ENCODE measurements at regions not wholly inside any gene's neighbourhood (a gene's known extent, or its start where the extent isn't known, plus 50 kb on each side); places are given as distances from the start of the nearest gene placed in this dataset.

DNA sequence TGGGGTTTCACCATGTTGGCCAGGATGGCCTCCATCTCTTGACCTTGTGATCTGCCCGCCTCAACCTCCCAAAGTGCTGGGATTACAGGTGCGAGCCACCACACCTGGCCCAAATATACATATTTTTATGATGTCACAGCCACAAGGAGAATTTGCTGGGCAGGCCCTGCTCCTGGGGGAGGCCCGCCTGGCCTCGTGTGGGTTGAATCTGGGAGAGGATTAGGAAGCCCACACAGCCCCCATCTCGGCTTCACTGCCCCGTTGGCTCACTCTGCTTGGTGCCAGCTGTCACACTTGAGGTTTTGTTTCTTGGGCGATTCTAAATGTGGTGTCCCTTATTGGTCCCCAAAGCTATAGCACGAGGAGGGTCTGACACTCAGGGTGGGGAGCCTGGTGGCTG, 335.7 kb upstream of the AJAP1 start:
- no peak overlapping the region for H3K9ac ChIP-seq (ENCODE audit: low read depth, low read length)
- DNase-seq, result no peak
- H4K20me1 ChIP-seq (ENCODE audit: insufficient read depth, low read length), result no peaks in the 10 kb centered on the region
- no peaks in the 10 kb centered on the region for H3K4me1 ChIP-seq (ENCODE audit: insufficient read depth, low read length)
- H3K79me2 ChIP-seq (ENCODE audit: insufficient read depth, low read length), result no peaks in the 10 kb centered on the region
- no peak for ATAC-seq (ENCODE audit: insufficient read depth, low read depth)
- H3K9me3 ChIP-seq (ENCODE audit: insufficient read depth, low read length, severe bottlenecking), result peaks cover 7% of the 10 kb centered on the region
- H2AFZ ChIP-seq (ENCODE audit: low read depth, low read length), result no peak overlapping the region
- H3K36me3 ChIP-seq (ENCODE audit: insufficient read depth, low read length), result no peaks in the 10 kb centered on the region
- TF ChIP-seq CTCF (IDR thresholded peaks at IDR 0.05; ENCODE audit: borderline replicate concordance, extremely low read depth, low read length, poor library complexity, severe bottlenecking) (no peak), EZH2 (IDR thresholded peaks at IDR 0.05; ENCODE audit: borderline replicate concordance, low read depth, low read length, severe bottlenecking) (no peak)
- no peak overlapping the region for H3K4me2 ChIP-seq (ENCODE audit: insufficient read depth, low read length)
- H3K27ac ChIP-seq (ENCODE audit: low read length), result no peak overlapping the region
- H3K27me3 ChIP-seq (ENCODE audit: insufficient read depth, low read length, poor library complexity), result no peaks in the 10 kb centered on the region
- H3K4me3 ChIP-seq (ENCODE audit: low read depth in 1 of 2, low read length in 2 of 2), result no peak overlapping the region

- DNase-seq (no peak), ATAC-seq (ENCODE audit: insufficient read depth, low read depth) (no peak)
- Histone ChIP-seq H3K27me3 (ENCODE audit: insufficient read depth, low read length, poor library complexity) (no peaks in the 10 kb centered on the region), H3K4me1 (ENCODE audit: insufficient read depth, low read length) (no peaks in the 10 kb centered on the region), H3K36me3 (ENCODE audit: insufficient read depth, low read length) (no peaks in the 10 kb centered on the region), H3K79me2 (ENCODE audit: insufficient read depth, low read length) (no peaks in the 10 kb centered on the region), H2AFZ (ENCODE audit: low read depth, low read length) (no peak overlapping the region), H3K4me3 (ENCODE audit: low read depth in 1 of 2, low read length in 2 of 2) (no peak overlapping the region), H3K27ac (ENCODE audit: low read length) (no peak overlapping the region), H3K4me2 (ENCODE audit: insufficient read depth, low read length) (no peak overlapping the region), H4K20me1 (ENCODE audit: insufficient read depth, low read length) (no peaks in the 10 kb centered on the region), H3K9ac (ENCODE audit: low read depth, low read length) (no peak overlapping the region), H3K9me3 (ENCODE audit: insufficient read depth, low read length, severe bottlenecking) (no peaks in the 10 kb centered on the region)
- TF ChIP-seq EZH2 (IDR thresholded peaks at IDR 0.05; ENCODE audit: borderline replicate concordance, low read depth, low read length, severe bottlenecking) (no peak), CTCF (IDR thresholded peaks at IDR 0.05; ENCODE audit: borderline replicate concordance, extremely low read depth, low read length, poor library complexity, severe bottlenecking) (no peak)
These were observed 334.9 kb upstream of the AJAP1 start for GRCh38 chr1:4319496-4319895.

DNA sequence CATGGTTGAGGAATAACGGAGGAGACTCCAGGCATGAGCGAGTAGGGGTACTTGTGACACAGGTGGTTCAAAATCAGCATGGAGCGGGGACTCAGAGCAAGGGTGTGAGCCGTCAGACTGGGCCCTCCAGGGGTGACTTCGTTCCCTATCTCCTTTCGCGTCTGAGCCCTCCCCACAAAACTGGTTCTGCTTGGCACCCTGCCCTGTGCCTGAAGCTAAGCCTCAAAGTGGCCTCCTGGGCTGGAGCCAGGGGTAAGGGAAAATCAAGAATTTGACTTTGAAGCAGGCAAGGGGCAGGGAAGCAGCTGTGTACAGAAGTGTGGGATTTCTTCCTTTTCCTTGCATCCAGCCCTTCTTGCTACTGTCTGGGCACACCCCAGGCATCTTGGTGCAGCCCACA, 331.5 kb upstream of the AJAP1 start:
- no peak for TF ChIP-seq EZH2 (IDR thresholded peaks at IDR 0.05; ENCODE audit: borderline replicate concordance, low read depth, low read length, severe bottlenecking)
- H3K36me3 ChIP-seq (ENCODE audit: insufficient read depth, low read length), result no peaks in the 10 kb centered on the region
- no peaks in the 10 kb centered on the region for H4K20me1 ChIP-seq (ENCODE audit: insufficient read depth, low read length)
- no peak overlapping the region for H3K4me2 ChIP-seq (ENCODE audit: insufficient read depth, low read length)
- DNase-seq (no peak), ATAC-seq (ENCODE audit: insufficient read depth, low read depth) (no peak)
- no peaks in the 10 kb centered on the region for H3K27me3 ChIP-seq (ENCODE audit: insufficient read depth, low read length, poor library complexity)
- H3K79me2 ChIP-seq (ENCODE audit: insufficient read depth, low read length), result no peaks in the 10 kb centered on the region
- H3K9ac ChIP-seq (ENCODE audit: low read depth, low read length), result no peak overlapping the region
- H3K4me3 ChIP-seq (ENCODE audit: low read depth in 1 of 2, low read length in 2 of 2), result no peak overlapping the region
- no peak overlapping the region for H3K27ac ChIP-seq (ENCODE audit: low read length)
- H3K4me1 ChIP-seq (ENCODE audit: insufficient read depth, low read length), result no peaks in the 10 kb centered on the region
- H3K9me3 ChIP-seq (ENCODE audit: insufficient read depth, low read length, severe bottlenecking), result no peaks in the 10 kb centered on the region
- H2AFZ ChIP-seq (ENCODE audit: low read depth, low read length), result no peak overlapping the region

GRCh38 chr1:4323309-4323708, 331.1 kb upstream of the AJAP1 start:
- Histone ChIP-seq H4K20me1 (ENCODE audit: insufficient read depth, low read length) (no peaks in the 10 kb centered on the region), H3K4me3 (ENCODE audit: low read depth in 1 of 2, low read length in 2 of 2) (no peak overlapping the region), H3K9me3 (ENCODE audit: insufficient read depth, low read length, severe bottlenecking) (no peaks in the 10 kb centered on the region), H3K9ac (ENCODE audit: low read depth, low read length) (no peak overlapping the region), H3K27me3 (ENCODE audit: insufficient read depth, low read length, poor library complexity) (no peaks in the 10 kb centered on the region), H2AFZ (ENCODE audit: low read depth, low read length) (no peak overlapping the region), H3K4me2 (ENCODE audit: insufficient read depth, low read length) (no peak overlapping the region), H3K27ac (ENCODE audit: low read length) (no peak overlapping the region), H3K79me2 (ENCODE audit: insufficient read depth, low read length) (no peaks in the 10 kb centered on the region), H3K4me1 (ENCODE audit: insufficient read depth, low read length) (no peaks in the 10 kb centered on the region), H3K36me3 (ENCODE audit: insufficient read depth, low read length) (no peaks in the 10 kb centered on the region)
- TF ChIP-seq CTCF (IDR thresholded peaks at IDR 0.05; ENCODE audit: borderline replicate concordance, extremely low read depth, low read length, poor library complexity, severe bottlenecking) (no peak), EZH2 (IDR thresholded peaks at IDR 0.05; ENCODE audit: borderline replicate concordance, low read depth, low read length, severe bottlenecking) (no peak)
- ATAC-seq (ENCODE audit: insufficient read depth, low read depth), result no peak
- DNase-seq, result no peak

Measured in DND-41 (cell line).